Adrenal gland (tissue), 5 donors: ENCODE measurements at regions not wholly inside any gene's neighbourhood (a gene's known extent, or its start where the extent isn't known, plus 50 kb on each side); places are given as distances from the start of the nearest gene placed in this dataset.

Source experiments
- POLR2A ChIP-seq, 2 donors: fragments of 450-650 bp; IDR thresholded peaks; one replicate each; pipeline ENCODE4 v1.6.1; 2017; ENCODE audit warnings: antibody characterized with exemption in 2 of 2, mild to moderate bottlenecking in 2 of 2, moderate library complexity in 1 of 2
- TF ChIP-seq, protein P1 (sequence below), 6 experiments: fragments of 450-650 bp in 4 of 6; fragments of 200-600 bp in 2 of 6; sonication (generic) in 1 of 6; IDR thresholded peaks; 1 replicate in 5 of 6; 2 replicates in 1 of 6; pipeline versions ENCODE4 v1.5.1 to v1.8.0; 2016 to 2021; ENCODE audit warnings: antibody characterized with exemption in 6 of 6, mild to moderate bottlenecking in 2 of 6, moderate library complexity in 1 of 6
- donor health status: DM: no; HTN: no; CAD: no.

DNA sequence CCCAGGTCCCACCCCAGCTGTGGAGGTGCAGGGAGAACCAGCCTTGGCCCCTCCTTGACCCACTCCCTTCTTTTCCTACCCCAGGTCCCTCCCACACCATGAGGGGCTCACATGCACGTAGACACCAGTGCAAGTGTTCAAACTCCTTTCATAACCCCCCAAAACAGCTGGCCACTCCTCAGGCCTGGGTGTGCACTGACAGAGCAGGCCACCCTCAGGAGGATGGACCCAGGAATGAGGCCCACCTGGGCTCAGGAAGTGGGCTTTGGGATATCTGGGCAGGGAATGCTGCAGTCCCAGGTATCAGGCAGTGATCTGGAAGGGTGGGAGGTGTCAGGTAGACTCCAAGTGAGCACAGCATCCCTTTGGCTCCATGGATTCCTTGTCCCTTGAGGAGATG is 723.8 kb downstream of the MATN1 start:
- TF ChIP-seq, protein P1, sequence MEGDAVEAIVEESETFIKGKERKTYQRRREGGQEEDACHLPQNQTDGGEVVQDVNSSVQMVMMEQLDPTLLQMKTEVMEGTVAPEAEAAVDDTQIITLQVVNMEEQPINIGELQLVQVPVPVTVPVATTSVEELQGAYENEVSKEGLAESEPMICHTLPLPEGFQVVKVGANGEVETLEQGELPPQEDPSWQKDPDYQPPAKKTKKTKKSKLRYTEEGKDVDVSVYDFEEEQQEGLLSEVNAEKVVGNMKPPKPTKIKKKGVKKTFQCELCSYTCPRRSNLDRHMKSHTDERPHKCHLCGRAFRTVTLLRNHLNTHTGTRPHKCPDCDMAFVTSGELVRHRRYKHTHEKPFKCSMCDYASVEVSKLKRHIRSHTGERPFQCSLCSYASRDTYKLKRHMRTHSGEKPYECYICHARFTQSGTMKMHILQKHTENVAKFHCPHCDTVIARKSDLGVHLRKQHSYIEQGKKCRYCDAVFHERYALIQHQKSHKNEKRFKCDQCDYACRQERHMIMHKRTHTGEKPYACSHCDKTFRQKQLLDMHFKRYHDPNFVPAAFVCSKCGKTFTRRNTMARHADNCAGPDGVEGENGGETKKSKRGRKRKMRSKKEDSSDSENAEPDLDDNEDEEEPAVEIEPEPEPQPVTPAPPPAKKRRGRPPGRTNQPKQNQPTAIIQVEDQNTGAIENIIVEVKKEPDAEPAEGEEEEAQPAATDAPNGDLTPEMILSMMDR (IDR thresholded peaks at IDR 0.05), result no peak
- TF ChIP-seq POLR2A (IDR thresholded peaks at IDR 0.05), result no peak
